GM12892 (cell line): ENCODE measurements at regions not wholly inside any gene's neighbourhood (a gene's known extent, or its start where the extent isn't known, plus 50 kb on each side); places are given as distances from the start of the nearest gene placed in this dataset.
A peak's percentile ranks its signal among the peaks of the same experiment; 100 is the strongest.

Experiments used
- DNase-seq: peaks from one replicate; pipeline ENCODE4 v3.0.0; 2011; ENCODE audit not compliant: insufficient read length
- FAIRE-seq: peaks from 2 replicates; lab custom pipeline; 2011; peaks lifted over from hg19 to GRCh38; lab: Jason Lieb, UNC
- POLR2A ChIP-seq: IDR thresholded peaks from 2 replicates; pipeline ENCODE4 v1.6.1; 2011; ENCODE audit warnings: low read depth, low read length, control low read depth
- POLR2AphosphoS5 ChIP-seq: IDR thresholded peaks from 2 replicates; pipeline ENCODE4 v1.6.1; 2011; ENCODE audit warnings: low read depth, low read length, control low read depth
- TAF1 ChIP-seq: IDR thresholded peaks from 2 replicates; pipeline ENCODE4 v1.6.1; 2011; ENCODE audit warnings: low read depth, mild to moderate bottlenecking, control low read depth, low read length, borderline replicate concordance

GRCh38 chr19:5392486-5392885 lies 51.9 kb upstream of the PTPRS start:
- no peak for DNase-seq
- TF ChIP-seq TAF1 (no peak), POLR2AphosphoS5 (no peak), POLR2A (no peak)
- FAIRE-seq = no peak

- FAIRE-seq (no peak), DNase-seq (no peak)
- TF ChIP-seq POLR2AphosphoS5 (no peak), TAF1 (no peak), POLR2A (no peak)
Observed at GRCh38 chr19:5393088-5393487, 52.5 kb upstream of the PTPRS start.

- FAIRE-seq (no peak), DNase-seq (no peak)
- no peak for TF ChIP-seq TAF1
- TF ChIP-seq POLR2A = no peak
- no peak for TF ChIP-seq POLR2AphosphoS5
Observed at GRCh38 chr19:5394551-5395505, 54.2 kb upstream of the PTPRS start.

GRCh38 chr19:5395556-5395955 lies 54.9 kb upstream of the PTPRS start:
- no peak for TF ChIP-seq POLR2AphosphoS5
- TF ChIP-seq POLR2A = no peak
- DNase-seq (no peak), FAIRE-seq (no peak)

GRCh38 chr19:5396096-5396939 lies 55.7 kb upstream of the PTPRS start:
- FAIRE-seq (no peak), DNase-seq (no peak)
- TF ChIP-seq POLR2AphosphoS5 (no peak), TAF1 (no peak), POLR2A (no peak)

- FAIRE-seq (no peak), DNase-seq (no peak)
- TF ChIP-seq POLR2A = no peak
Observed at GRCh38 chr19:5396963-5397362, 56.4 kb upstream of the PTPRS start.

- FAIRE-seq (no peak), DNase-seq (no peak)
- TF ChIP-seq TAF1 (no peak), POLR2AphosphoS5 (no peak), POLR2A (no peak)
Observed at GRCh38 chr19:5397804-5398692, 57.2 kb upstream of the ZNRF4 start.

GRCh38 chr19:5398693-5399057 lies 56.5 kb upstream of the ZNRF4 start:
- no peak for FAIRE-seq

GRCh38 chr19:5403968-5404640 lies 51.1 kb upstream of the ZNRF4 start:
- FAIRE-seq (no peak), DNase-seq (peak; percentile 46)
- no peak for TF ChIP-seq TAF1
- no peak for TF ChIP-seq POLR2A
- no peak for TF ChIP-seq POLR2AphosphoS5

More at GRCh38 chr19:5398693-5399057, 56.5 kb upstream of the ZNRF4 start:
- TF ChIP-seq TAF1 = no peak
- no peak for TF ChIP-seq POLR2AphosphoS5
- TF ChIP-seq POLR2A = no peak
- DNase-seq = no peak
